ENCODE measurements at regions not wholly inside any gene's neighbourhood (a gene's known extent, or its start where the extent isn't known, plus 50 kb on each side); places are given as distances from the start of the nearest gene placed in this dataset.

- intact Hi-C loops (cut with micrococcal nuclease; ENCODE audit: unreplicated experiment), result no loop called here
- no TSS peak for BruUV-seq (replicated peaks)
- CTCF ChIA-PET, result no interaction called here
- Mint-ChIP-seq H3K4me3 (ENCODE audit: low read depth, unreplicated experiment) (no peak overlapping the region), H3K4me1 (ENCODE audit: low read depth, unreplicated experiment) (peaks cover 35% of the 10 kb centered on the region), H3K9me3 (ENCODE audit: low read depth, unreplicated experiment) (no peaks in the 10 kb centered on the region), H3K27me3 (ENCODE audit: unreplicated experiment) (no peaks in the 10 kb centered on the region), H3K27ac (ENCODE audit: unreplicated experiment) (no peak overlapping the region), H3K36me3 (ENCODE audit: insufficient read depth, unreplicated experiment) (peaks cover 5% of the 10 kb centered on the region)
- DNase-seq, result no peak
- no peak for TF ChIP-seq CTCF (IDR thresholded peaks at IDR 0.05; ENCODE audit: unreplicated experiment)
Observed at GRCh38 chr17:71437166-71437565, 683.7 kb upstream of the SOX9 start.

DNA sequence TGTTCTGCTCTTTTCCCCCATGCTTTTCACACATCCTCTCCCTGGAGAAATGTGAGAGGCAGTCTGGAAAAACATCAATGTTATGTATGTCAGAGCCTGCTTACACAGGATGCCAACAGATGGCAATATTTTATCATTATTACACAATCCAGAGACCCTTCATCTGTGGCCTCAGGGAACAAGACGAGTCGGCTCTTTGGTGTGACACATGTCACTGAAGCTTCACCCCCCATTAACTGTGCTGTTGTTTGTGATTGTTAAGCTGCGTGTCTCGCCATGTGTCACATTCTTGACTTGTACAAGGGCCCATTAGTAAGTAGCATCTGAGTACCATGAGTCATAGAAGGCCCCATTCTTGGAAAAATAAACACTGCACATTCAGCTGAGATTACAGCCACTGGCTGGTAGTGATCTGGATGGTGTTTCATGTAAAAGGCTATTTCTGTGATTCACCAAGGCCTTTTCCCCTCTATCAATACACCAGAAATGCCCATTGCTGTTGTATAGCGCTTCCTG, 682.1 kb upstream of the SOX9 start:
- H3K27me3 Mint-ChIP-seq (ENCODE audit: unreplicated experiment), result no peaks in the 10 kb centered on the region
- DNase-seq, result peak; percentile 45
- H3K4me1 Mint-ChIP-seq (ENCODE audit: low read depth, unreplicated experiment), result peaks cover 38% of the 10 kb centered on the region
- no peak overlapping the region for H3K4me3 Mint-ChIP-seq (ENCODE audit: low read depth, unreplicated experiment)
- peak overlapping the region; percentile 53 for H3K27ac Mint-ChIP-seq (ENCODE audit: unreplicated experiment)
- no TSS peak for BruUV-seq (replicated peaks)
- CTCF ChIA-PET, result interaction anchor here (1.0 kb wide), 2 partner anchors 14 to 35 kb away, joined by 4 read pairs; no protein-coding TSS in a partner anchor
- H3K36me3 Mint-ChIP-seq (ENCODE audit: insufficient read depth, unreplicated experiment), result peaks cover 5% of the 10 kb centered on the region
- TF ChIP-seq CTCF (IDR thresholded peaks at IDR 0.05; ENCODE audit: unreplicated experiment), result no peak
- H3K9me3 Mint-ChIP-seq (ENCODE audit: low read depth, unreplicated experiment), result no peaks in the 10 kb centered on the region
- intact Hi-C loops (cut with micrococcal nuclease; ENCODE audit: unreplicated experiment), result no loop called here

DNA sequence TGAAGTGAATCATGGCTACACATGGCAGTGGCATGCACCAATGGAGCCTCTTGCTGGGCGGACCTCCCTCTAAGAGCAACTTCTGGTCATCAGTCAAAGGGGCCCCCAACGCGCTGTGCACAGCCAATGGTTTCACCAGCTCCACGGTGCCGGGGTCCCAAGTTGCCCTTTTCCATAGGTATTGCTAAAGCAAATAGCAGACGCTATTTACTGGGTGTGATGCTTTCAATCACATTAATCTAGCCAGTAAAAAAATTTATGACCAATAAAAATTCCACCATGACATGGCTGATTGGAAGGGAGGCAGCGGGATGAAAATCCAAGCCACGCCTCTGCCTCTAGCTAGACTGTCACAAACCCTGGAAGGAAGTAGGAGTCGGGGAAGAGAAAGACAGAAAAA, 680.3 kb upstream of the SOX9 start:
- peak overlapping the region; percentile 12 for H3K4me3 Mint-ChIP-seq (ENCODE audit: low read depth, unreplicated experiment)
- BruUV-seq (replicated peaks), result no TSS peak
- intact Hi-C loops (cut with micrococcal nuclease; ENCODE audit: unreplicated experiment), result no loop called here
- no peaks in the 10 kb centered on the region for H3K27me3 Mint-ChIP-seq (ENCODE audit: unreplicated experiment)
- CTCF ChIA-PET, result interaction anchor here (1.0 kb wide), 1 partner anchor 17 kb away, joined by 3 read pairs; no protein-coding TSS in a partner anchor
- TF ChIP-seq CTCF (IDR thresholded peaks at IDR 0.05; ENCODE audit: unreplicated experiment), result no peak
- H3K9me3 Mint-ChIP-seq (ENCODE audit: low read depth, unreplicated experiment), result no peaks in the 10 kb centered on the region
- H3K4me1 Mint-ChIP-seq (ENCODE audit: low read depth, unreplicated experiment), result peaks cover 47% of the 10 kb centered on the region
- peak overlapping the region; percentile 55 for H3K27ac Mint-ChIP-seq (ENCODE audit: unreplicated experiment)
- peaks cover 5% of the 10 kb centered on the region for H3K36me3 Mint-ChIP-seq (ENCODE audit: insufficient read depth, unreplicated experiment)
- DNase-seq, result no peak

GRCh38 chr17:71441098-71441497, 679.7 kb upstream of the SOX9 start:
- Mint-ChIP-seq H3K4me1 (ENCODE audit: low read depth, unreplicated experiment) (peaks cover 47% of the 10 kb centered on the region), H3K4me3 (ENCODE audit: low read depth, unreplicated experiment) (peak overlapping the region; percentile 12), H3K36me3 (ENCODE audit: insufficient read depth, unreplicated experiment) (peaks cover 5% of the 10 kb centered on the region), H3K9me3 (ENCODE audit: low read depth, unreplicated experiment) (no peaks in the 10 kb centered on the region), H3K27me3 (ENCODE audit: unreplicated experiment) (no peaks in the 10 kb centered on the region), H3K27ac (ENCODE audit: unreplicated experiment) (peak overlapping the region; percentile 55)
- TF ChIP-seq CTCF (IDR thresholded peaks at IDR 0.05; ENCODE audit: unreplicated experiment), result no peak
- no TSS peak for BruUV-seq (replicated peaks)
- intact Hi-C loops (cut with micrococcal nuclease; ENCODE audit: unreplicated experiment), result no loop called here
- DNase-seq, result peak; percentile 36
- CTCF ChIA-PET, result interaction anchor here (1.0 kb wide), 1 partner anchor 17 kb away, joined by 3 read pairs; no protein-coding TSS in a partner anchor
